ENCODE measurements at regions not wholly inside any gene's neighbourhood (a gene's known extent, or its start where the extent isn't known, plus 50 kb on each side); places are given as distances from the start of the nearest gene placed in this dataset.

DNA sequence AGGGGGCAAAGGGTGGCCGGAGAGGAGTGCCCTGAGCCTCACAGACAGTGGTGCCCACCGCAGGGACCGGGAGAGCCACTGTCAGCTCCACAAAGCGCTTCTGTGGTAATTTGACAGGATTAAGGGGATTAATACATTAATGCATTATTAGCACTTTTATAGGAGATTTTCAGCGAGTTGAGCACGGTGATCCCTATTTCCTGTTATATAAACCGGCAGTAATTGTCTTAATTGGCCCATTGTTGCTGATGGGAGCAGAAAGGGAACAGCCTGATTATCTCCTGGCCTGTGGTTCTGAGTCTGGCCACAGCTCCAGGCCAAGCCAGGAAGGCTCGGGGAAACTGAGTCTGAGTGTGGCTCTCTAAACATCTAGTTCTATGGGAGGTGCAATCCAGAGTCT lies 423.6 kb downstream of the CDK5RAP2 start:
- TF ChIP-seq, protein P1, sequence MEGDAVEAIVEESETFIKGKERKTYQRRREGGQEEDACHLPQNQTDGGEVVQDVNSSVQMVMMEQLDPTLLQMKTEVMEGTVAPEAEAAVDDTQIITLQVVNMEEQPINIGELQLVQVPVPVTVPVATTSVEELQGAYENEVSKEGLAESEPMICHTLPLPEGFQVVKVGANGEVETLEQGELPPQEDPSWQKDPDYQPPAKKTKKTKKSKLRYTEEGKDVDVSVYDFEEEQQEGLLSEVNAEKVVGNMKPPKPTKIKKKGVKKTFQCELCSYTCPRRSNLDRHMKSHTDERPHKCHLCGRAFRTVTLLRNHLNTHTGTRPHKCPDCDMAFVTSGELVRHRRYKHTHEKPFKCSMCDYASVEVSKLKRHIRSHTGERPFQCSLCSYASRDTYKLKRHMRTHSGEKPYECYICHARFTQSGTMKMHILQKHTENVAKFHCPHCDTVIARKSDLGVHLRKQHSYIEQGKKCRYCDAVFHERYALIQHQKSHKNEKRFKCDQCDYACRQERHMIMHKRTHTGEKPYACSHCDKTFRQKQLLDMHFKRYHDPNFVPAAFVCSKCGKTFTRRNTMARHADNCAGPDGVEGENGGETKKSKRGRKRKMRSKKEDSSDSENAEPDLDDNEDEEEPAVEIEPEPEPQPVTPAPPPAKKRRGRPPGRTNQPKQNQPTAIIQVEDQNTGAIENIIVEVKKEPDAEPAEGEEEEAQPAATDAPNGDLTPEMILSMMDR (IDR thresholded peaks at IDR 0.05), result no peak
- no peak for TF ChIP-seq POLR2AphosphoS5 (IDR thresholded peaks at IDR 0.05; ENCODE audit: low read depth, low read length)
- no peak for TF ChIP-seq TCF7L2 (IDR thresholded peaks at IDR 0.05; ENCODE audit: low read depth, low read length)
- TF ChIP-seq, protein P2, sequence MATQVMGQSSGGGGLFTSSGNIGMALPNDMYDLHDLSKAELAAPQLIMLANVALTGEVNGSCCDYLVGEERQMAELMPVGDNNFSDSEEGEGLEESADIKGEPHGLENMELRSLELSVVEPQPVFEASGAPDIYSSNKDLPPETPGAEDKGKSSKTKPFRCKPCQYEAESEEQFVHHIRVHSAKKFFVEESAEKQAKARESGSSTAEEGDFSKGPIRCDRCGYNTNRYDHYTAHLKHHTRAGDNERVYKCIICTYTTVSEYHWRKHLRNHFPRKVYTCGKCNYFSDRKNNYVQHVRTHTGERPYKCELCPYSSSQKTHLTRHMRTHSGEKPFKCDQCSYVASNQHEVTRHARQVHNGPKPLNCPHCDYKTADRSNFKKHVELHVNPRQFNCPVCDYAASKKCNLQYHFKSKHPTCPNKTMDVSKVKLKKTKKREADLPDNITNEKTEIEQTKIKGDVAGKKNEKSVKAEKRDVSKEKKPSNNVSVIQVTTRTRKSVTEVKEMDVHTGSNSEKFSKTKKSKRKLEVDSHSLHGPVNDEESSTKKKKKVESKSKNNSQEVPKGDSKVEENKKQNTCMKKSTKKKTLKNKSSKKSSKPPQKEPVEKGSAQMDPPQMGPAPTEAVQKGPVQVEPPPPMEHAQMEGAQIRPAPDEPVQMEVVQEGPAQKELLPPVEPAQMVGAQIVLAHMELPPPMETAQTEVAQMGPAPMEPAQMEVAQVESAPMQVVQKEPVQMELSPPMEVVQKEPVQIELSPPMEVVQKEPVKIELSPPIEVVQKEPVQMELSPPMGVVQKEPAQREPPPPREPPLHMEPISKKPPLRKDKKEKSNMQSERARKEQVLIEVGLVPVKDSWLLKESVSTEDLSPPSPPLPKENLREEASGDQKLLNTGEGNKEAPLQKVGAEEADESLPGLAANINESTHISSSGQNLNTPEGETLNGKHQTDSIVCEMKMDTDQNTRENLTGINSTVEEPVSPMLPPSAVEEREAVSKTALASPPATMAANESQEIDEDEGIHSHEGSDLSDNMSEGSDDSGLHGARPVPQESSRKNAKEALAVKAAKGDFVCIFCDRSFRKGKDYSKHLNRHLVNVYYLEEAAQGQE (IDR thresholded peaks at IDR 0.05; ENCODE audit: insufficient read depth in 1 of 2, low read depth in 2 of 2, low read length in 1 of 2), result no peak
